Kidney glomerular epithelial cell (primary cell): ENCODE measurements at regions not wholly inside any gene's neighbourhood (a gene's known extent, or its start where the extent isn't known, plus 50 kb on each side); places are given as distances from the start of the nearest gene placed in this dataset.
A peak's percentile ranks its signal among the peaks of the same experiment; 100 is the strongest.

Experiments used
- DNase-seq: peaks from one replicate; lab custom pipeline; 2025; lab: John Stamatoyannopoulos, UW

DNA sequence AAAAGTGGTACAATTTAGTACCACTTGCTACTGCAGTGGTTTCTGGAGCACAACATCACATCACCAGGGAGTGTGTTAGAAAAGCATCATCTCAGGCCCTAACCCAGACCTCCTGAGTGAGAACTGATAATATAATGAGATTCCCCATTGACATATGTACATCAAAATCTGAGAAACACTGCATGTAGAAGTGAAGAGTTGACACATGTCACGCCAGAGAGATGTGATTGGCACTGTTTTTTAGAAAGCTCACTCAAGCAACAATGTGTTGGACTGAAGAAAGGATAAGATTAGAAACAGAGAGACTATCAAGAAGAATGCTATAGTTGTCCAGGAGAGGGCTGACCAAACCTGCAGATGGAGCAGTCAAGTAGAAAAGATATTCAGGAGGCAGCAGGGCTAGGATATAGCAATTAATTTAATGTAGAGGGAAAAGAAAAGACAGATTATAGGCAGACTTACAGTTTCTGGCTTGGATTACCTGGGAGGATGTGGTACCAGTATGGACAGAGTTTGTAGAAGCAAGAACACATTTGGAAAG, 324.4 kb upstream of the ADAMTSL1 start:
- peak; percentile 4 for DNase-seq

GRCh38 chr9:18154661-18155060, 319.3 kb upstream of the ADAMTSL1 start:
- DNase-seq = no peak

DNA sequence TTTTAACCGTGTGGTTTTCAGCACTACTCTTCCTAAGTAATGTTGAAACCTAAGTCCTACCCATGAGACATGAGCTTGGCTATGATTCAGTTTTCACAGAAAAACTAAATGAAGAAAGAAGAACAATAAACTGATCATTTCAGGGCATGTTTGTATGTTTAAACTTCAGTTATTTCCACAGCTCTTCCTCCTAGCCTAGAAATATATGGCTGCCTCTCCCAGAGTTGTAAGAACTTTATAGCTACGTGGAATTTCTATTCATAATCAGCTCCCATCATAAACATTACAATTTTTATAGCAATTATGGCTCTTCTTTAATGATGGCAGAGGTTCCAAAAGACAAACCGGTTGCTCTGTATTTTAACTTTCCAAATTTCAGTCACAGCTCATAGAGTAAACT, 314.7 kb upstream of the ADAMTSL1 start:
- DNase-seq = no peak

DNA sequence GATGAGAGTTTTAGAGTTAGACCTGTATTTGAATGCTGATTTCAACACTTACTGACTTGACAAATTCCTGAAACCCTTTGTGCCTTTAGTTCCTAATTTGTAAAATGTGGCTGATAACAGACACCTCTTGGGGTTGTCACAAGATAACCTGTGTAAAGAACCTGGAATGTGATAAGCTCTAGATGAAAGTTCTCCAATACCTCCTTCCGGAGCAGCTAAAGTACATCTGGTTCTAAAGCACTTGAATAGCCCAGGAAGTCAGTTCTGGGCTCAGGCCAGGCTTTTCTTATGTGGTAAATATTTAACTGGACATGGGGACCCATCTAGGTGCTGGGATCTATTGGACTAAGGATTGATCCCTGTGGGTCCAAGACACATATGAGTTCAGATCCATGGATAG, 310.8 kb upstream of the ADAMTSL1 start:
- no peak for DNase-seq

DNA sequence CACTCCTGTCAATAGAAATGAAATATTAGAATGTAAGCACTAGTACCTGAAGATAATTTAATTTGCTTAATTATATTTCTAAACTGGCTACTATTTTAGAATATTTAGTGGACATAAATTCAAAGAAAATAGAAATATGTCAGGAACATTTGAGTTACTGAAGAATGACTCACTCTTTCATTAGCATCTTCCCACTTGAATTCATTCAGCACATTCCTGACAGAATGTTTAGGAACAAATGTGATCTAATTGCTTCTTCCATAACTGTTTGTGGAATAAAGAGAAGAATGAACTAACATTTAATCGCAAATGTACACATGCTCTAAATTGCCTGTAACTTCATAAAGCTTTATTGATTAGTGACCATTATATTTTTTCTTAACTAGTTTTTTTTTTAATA, 306.2 kb upstream of the ADAMTSL1 start:
- no peak for DNase-seq

GRCh38 chr9:18173923-18174322, 300.0 kb upstream of the ADAMTSL1 start:
- DNase-seq = peak; percentile 16

- no peak for DNase-seq
These were observed 291.3 kb upstream of the ADAMTSL1 start for GRCh38 chr9:18182636-18183035.

- DNase-seq = no peak
These were observed 290.0 kb upstream of the ADAMTSL1 start for GRCh38 chr9:18183974-18184373.

DNA sequence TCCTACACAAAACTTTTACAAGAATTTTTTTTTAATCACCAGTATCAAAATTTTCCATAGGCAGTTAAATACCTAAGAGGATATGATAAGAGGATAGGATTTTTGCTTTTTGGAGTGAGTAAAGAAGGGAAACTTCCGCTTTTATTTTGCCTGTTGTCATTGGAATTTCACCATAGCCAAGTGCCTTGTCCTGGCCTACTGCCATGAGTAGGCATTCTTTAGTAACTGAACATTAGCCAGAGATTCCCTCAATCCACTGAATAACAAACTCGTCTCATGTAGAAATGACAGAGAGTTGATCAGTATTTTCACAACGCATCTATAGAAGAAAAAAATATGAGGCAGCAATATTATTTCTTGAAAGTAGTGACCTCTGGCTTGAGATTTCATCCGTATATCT, 289.6 kb upstream of the ADAMTSL1 start:
- peak; percentile 62 for DNase-seq

DNA sequence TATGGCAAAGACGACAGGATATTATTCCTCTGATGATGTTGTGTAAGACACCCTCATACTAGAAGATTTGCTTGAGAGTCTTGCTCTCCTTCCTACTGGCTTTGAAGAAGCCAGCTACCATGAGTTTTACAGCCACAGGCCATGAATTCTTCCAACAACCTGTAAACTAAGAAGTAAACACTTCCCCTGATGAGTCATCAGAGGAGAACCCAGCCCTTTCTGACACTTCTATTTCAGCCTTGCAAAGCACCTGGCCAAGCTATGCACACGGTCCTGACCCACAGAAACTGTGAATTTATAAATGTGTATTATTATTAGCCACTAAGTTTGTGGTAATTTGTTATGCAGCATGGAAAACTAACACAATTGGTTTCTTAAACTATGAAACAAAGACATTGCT, 288.8 kb upstream of the ADAMTSL1 start:
- no peak for DNase-seq

- DNase-seq = no peak
These were observed 285.0 kb upstream of the ADAMTSL1 start for GRCh38 chr9:18188971-18189370.

DNA sequence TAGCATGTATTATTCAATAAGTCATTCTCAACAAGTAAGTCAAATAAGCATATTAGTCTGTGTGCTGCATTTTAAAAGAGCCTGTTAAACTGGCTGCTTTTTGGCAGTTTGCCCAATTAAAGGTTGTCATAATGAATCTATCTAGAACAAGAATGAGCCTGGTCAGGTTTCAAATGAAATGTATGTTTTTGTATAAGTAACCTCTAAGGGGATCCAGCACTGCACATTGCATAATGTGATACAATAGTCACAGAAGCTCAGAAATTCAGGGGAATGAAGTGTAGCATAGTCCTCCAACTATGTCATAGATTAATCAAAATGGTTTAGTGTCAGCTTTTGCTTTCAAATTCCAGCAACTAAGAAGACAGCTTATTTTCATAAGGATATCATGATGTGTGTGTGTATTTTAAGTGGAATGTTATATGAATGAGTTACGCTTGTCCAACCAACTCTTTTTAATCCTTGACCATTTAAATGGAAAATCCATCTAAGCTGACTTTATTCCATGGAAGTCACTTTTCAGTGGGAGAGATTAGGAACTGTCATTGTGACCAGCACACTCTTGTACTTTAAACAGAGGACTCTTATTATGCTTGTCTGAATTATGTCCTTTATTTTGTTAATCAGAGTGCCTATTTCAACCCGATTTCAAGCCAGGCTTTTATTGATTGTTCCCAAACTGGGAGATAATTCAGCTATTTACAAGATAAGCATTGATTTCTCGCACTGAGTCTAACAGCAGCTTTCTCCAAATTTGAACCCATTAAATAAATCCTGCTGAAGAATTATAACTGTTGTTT, 283.9 kb upstream of the ADAMTSL1 start:
- peak; percentile 14 for DNase-seq

GRCh38 chr9:18190671-18191374, 283.1 kb upstream of the ADAMTSL1 start:
- no peak for DNase-seq

GRCh38 chr9:18194316-18194715, 279.6 kb upstream of the ADAMTSL1 start:
- peak; percentile 8 for DNase-seq

DNA sequence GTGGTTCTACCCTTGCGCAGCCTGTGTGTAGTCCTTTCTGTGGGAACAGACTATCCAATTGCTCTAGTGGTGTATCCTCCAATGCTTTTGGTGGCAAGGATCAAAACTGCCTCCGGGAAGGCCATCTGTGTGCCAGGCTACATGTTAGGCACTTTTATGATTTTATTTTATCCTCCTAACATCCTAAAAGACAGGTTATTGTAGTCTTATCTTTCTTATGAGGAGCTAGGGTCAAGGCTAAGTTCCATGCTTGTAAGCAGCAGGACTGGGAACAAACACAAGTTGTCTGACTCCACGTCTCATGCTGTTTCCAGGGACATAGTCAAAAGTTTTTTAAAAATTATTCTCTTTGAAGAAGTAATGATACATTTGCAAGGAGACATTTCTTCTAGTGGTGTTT, 278.7 kb upstream of the ADAMTSL1 start:
- no peak for DNase-seq

GRCh38 chr9:18202924-18203323, 271.0 kb upstream of the ADAMTSL1 start:
- DNase-seq = no peak

- DNase-seq = no peak
These were observed 266.2 kb upstream of the ADAMTSL1 start for GRCh38 chr9:18207735-18208134.

- DNase-seq = peak; percentile 25
These were observed 265.5 kb upstream of the ADAMTSL1 start for GRCh38 chr9:18208166-18209059.

GRCh38 chr9:18215626-18216025, 258.3 kb upstream of the ADAMTSL1 start:
- no peak for DNase-seq

DNA sequence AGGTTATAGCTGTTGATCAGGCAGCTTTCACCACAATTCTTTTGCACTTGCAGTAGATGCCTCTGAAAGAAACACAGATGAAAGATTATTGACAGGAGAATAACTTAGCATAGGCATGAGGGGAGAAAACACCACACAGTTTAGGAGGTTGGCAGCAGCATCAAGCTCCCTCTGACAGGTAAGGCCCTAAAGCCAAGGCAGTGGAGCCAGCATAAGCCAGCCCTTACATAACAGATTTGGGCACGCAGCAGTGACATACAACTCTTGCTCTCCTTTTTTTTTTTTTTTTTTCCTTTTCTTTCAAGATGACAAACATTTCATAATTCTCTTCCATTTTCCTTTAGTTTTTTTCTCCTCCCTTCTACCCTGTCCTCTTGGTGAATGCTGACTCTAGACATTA, 257.6 kb upstream of the ADAMTSL1 start:
- DNase-seq = no peak

DNA sequence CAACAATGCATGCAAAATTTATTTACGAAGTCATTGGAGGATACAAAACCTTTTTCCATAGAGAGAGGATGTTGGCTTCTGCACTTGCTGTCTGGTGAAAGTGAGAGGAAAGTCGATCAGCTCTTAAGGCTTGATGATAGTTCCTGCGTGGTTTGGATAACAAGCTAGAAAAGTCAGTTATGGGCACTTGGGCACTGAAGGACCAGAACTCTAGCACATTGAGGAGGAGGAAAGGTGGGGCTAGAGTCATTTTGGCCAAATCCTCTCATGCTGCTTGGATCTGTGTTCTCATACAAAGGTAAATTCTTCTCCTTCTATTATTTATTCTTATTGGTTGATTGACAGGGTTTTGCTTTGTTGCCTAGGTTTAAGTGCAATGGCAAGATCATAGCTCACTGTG, 245.9 kb upstream of the ADAMTSL1 start:
- no peak for DNase-seq

DNA sequence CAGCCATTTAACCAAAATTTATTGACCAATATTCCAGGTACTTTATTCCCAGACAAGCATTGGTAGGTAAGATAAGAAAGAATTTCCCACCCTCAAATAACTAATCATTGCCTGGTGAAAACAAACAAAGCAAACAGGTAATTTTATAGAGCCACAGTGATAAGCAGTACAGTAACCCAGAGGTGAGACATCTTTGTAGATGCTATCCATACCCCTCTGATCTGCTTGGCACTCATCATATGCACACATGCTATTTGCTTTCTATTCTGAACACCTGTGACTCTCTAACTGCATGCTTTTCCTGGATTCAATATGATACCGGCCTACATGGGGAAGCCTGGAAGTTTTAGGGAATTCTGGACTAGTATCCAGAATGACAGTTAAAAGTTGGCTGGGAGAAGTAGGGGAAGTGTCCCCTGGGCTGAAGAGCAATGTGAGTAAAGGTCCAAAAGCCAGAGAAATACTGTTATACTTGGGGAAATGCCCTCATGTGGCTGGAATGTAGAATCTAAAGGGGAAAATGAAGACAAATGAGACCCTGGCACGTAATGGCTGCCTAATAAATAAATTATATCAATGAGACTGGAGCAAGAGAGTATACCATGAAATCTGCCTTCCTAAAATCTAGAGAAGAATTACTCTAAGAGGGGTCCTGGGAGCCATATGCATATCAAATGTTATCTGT, 243.8 kb upstream of the ADAMTSL1 start:
- DNase-seq = no peak
